ENCODE measurements at regions not wholly inside any gene's neighbourhood (a gene's known extent, or its start where the extent isn't known, plus 50 kb on each side); places are given as distances from the start of the nearest gene placed in this dataset.

- H3K4me3 ChIP-seq (replicated peaks in 1 of 3; ENCODE audit: insufficient read depth in 1 of 3, low read depth in 2 of 3, low read length in 3 of 3): no peak overlapping the region
- no peaks in the 10 kb centered on the region for H3K9me3 ChIP-seq (ENCODE audit: low read length)
- POLR2A ChIA-PET: no interaction called here
- H3K4me2 ChIP-seq (ENCODE audit: low read depth, low read length): no peak overlapping the region
- H3K79me2 ChIP-seq (ENCODE audit: insufficient read depth, low read length): no peaks in the 10 kb centered on the region
- in situ Hi-C loops (cut with HindIII; ENCODE audit: extremely low pct_ligation_motif_present, low pct_unique_long_range_greater_than_20kb): no loop called here
- no peak for ATAC-seq
- no peak for FAIRE-seq
- no peaks in the 10 kb centered on the region for H4K20me1 ChIP-seq (ENCODE audit: insufficient read depth, low read length)
- no peaks in the 10 kb centered on the region for H3K36me3 ChIP-seq (replicated peaks in 1 of 2; ENCODE audit: control insufficient read depth in 1 of 2, insufficient read depth in 2 of 2, low read length in 2 of 2)
- no peak for TF ChIP-seq GATA4 (IDR thresholded peaks at IDR 0.05; ENCODE audit: borderline replicate concordance, low read depth)
- no peak overlapping the region for H3K27ac ChIP-seq (ENCODE audit: extremely low read length, insufficient read depth, low read length)
- DNase-seq (ENCODE audit: low spot score): no peak
- 24% methylated on average over 4 of the region's 4 CpGs for WGBS (ENCODE audit: low lambda C conversion rate)
- BruUV-seq (replicated peaks): no TSS peak
- no peak overlapping the region for H3K9ac ChIP-seq (ENCODE audit: insufficient read depth, low read depth, low read length)
- H3K27me3 ChIP-seq (ENCODE audit: control insufficient read depth in 1 of 2, insufficient read depth in 2 of 2, low read length in 2 of 2): no peaks in the 10 kb centered on the region
- H2AFZ ChIP-seq (ENCODE audit: low read length): no peak overlapping the region
- CTCF ChIA-PET (ENCODE audit: low intra/inter-chr PET ratio, low total read pairs): no interaction called here
- no peaks in the 10 kb centered on the region for H3K4me1 ChIP-seq (ENCODE audit: insufficient read depth, low read length)
- intact Hi-C loops (cut with micrococcal nuclease; ENCODE audit: unreplicated experiment): no loop called here
Measured at GRCh38 chr10:63030536-63030935, 102.6 kb upstream of the NRBF2 start.

- ChIA-PET POLR2A (no interaction called here), CTCF (ENCODE audit: low intra/inter-chr PET ratio, low total read pairs) (no interaction called here)
- Histone ChIP-seq H2AFZ (ENCODE audit: low read length) (no peak overlapping the region), H3K27ac (ENCODE audit: extremely low read length, insufficient read depth, low read length) (no peak overlapping the region), H3K4me1 (ENCODE audit: insufficient read depth, low read length) (no peaks in the 10 kb centered on the region), H3K27me3 (ENCODE audit: control insufficient read depth in 1 of 2, insufficient read depth in 2 of 2, low read length in 2 of 2) (no peaks in the 10 kb centered on the region), H3K79me2 (ENCODE audit: insufficient read depth, low read length) (no peaks in the 10 kb centered on the region), H3K36me3 (replicated peaks in 1 of 2; ENCODE audit: control insufficient read depth in 1 of 2, insufficient read depth in 2 of 2, low read length in 2 of 2) (no peaks in the 10 kb centered on the region), H3K4me3 (replicated peaks in 1 of 3; ENCODE audit: insufficient read depth in 1 of 3, low read depth in 2 of 3, low read length in 3 of 3) (no peak overlapping the region), H3K9ac (ENCODE audit: insufficient read depth, low read depth, low read length) (no peak overlapping the region), H3K9me3 (ENCODE audit: low read length) (no peaks in the 10 kb centered on the region), H3K4me2 (ENCODE audit: low read depth, low read length) (no peak overlapping the region), H4K20me1 (ENCODE audit: insufficient read depth, low read length) (no peaks in the 10 kb centered on the region)
- intact Hi-C loops (cut with micrococcal nuclease; ENCODE audit: unreplicated experiment): no loop called here
- no TSS peak for BruUV-seq (replicated peaks)
- FAIRE-seq (no peak), ATAC-seq (no peak), DNase-seq (ENCODE audit: low spot score) (no peak)
- in situ Hi-C loops (cut with HindIII; ENCODE audit: extremely low pct_ligation_motif_present, low pct_unique_long_range_greater_than_20kb): no loop called here
- WGBS (ENCODE audit: low lambda C conversion rate): 17% methylated on average over 6 of the region's 6 CpGs
- TF ChIP-seq ZNF850 (CRISPR knock-in tag; conservative IDR thresholded peaks at IDR 0.05) (no peak), NFIB (CRISPR knock-in tag; IDR thresholded peaks at IDR 0.05; ENCODE audit: borderline replicate concordance) (no peak), SIX4 (CRISPR knock-in tag; IDR thresholded peaks at IDR 0.05) (no peak), ZBTB25 (CRISPR knock-in tag; IDR thresholded peaks at IDR 0.05) (no peak), MEIS1 (CRISPR knock-in tag; IDR thresholded peaks at IDR 0.05; ENCODE audit: borderline replicate concordance) (no peak), THAP7 (CRISPR knock-in tag; IDR thresholded peaks at IDR 0.05) (no peak), ZMYM4 (CRISPR knock-in tag; IDR thresholded peaks at IDR 0.05) (no peak), ELF1 (CRISPR knock-in tag; IDR thresholded peaks at IDR 0.05) (no peak), ZNF879 (CRISPR knock-in tag; IDR thresholded peaks at IDR 0.05) (no peak), ARHGAP35 (CRISPR knock-in tag; IDR thresholded peaks at IDR 0.05; ENCODE audit: borderline replicate concordance) (no peak), ZBTB44 (CRISPR knock-in tag; IDR thresholded peaks at IDR 0.05) (no peak), LCORL (IDR thresholded peaks at IDR 0.05) (no peak), LCORL (CRISPR knock-in tag; IDR thresholded peaks at IDR 0.05) (no peak), CENPT (CRISPR knock-in tag; IDR thresholded peaks at IDR 0.05; ENCODE audit: low read depth) (no peak), ZNF605 (CRISPR knock-in tag; IDR thresholded peaks at IDR 0.05) (no peak), GZF1 (CRISPR knock-in tag; IDR thresholded peaks at IDR 0.05) (no peak), PHF5A (CRISPR knock-in tag; IDR thresholded peaks at IDR 0.05; ENCODE audit: low read depth, unreplicated experiment) (no peak)
Measured at GRCh38 chr10:63027531-63027930, 105.6 kb upstream of the NRBF2 start.
